ENCODE measurements at regions not wholly inside any gene's neighbourhood (a gene's known extent, or its start where the extent isn't known, plus 50 kb on each side); places are given as distances from the start of the nearest gene placed in this dataset.
"Not testable (repeated sequence)": the region's sequence is repeated elsewhere in the genome, so short reads cannot be mapped to it uniquely, and the experiment has no call there.

DNA sequence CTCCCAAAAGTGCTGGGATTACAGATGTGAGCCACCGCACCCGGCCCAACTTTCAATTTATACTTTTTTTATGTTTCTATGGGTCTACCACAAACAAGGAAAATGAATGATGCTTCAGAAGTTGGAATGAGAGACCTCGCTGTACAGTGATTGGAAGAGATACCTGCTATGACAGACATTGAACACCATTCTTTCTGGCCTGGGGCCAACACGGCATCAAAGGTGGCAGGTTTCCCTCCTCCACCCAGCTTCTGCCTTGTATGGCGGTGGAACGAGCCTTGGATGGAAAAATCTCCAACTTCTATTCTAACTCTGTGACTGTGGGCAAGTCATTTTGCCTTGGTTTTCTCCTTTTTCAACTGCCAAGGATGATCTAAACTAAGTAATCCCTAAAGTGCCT lies 117.8 kb upstream of the FAM174B start:
- H3K9me3 Mint-ChIP-seq: no peaks in the 10 kb centered on the region
- no peak overlapping the region for H3K27ac Mint-ChIP-seq

GRCh38 chr15:92779874-92780273 lies 120.2 kb upstream of the CHD2 start:
- no peak for ATAC-seq (replicated peaks)
- H3K9me3 Mint-ChIP-seq: peaks cover 5 to 6% of the 10 kb centered on the region in 2 donors

More for the DNA sequence above, 117.8 kb upstream of the FAM174B start:
- ATAC-seq (replicated peaks) (no peak), DNase-seq (no peak)
- Mint-ChIP-seq H3K36me3 (ENCODE audit: insufficient read depth) (no peaks in the 10 kb centered on the region), H3K4me1 (ENCODE audit: low read depth in 2 of 2) (no peaks in the 10 kb centered on the region), H3K4me3 (no peak overlapping the region), H3K27me3 (no peaks in the 10 kb centered on the region)

GRCh38 chr15:92780843-92781242 lies 119.3 kb upstream of the CHD2 start:
- Mint-ChIP-seq H3K4me3 (no peak overlapping the region), H3K36me3 (ENCODE audit: insufficient read depth) (no peaks in the 10 kb centered on the region), H3K27ac (no peak overlapping the region), H3K9me3 (peaks cover 5 to 6% of the 10 kb centered on the region in 2 donors), H3K4me1 (ENCODE audit: low read depth in 2 of 2) (no peaks in the 10 kb centered on the region), H3K27me3 (no peaks in the 10 kb centered on the region)
- no peak for ATAC-seq (replicated peaks)
- DNase-seq: no peak

More at GRCh38 chr15:92779874-92780273, 120.2 kb upstream of the CHD2 start:
- H3K27ac Mint-ChIP-seq: peak overlapping the region in 1 of 2 donors; percentile 29
- no peaks in the 10 kb centered on the region for H3K27me3 Mint-ChIP-seq
- DNase-seq: no peak
- no peaks in the 10 kb centered on the region for H3K4me1 Mint-ChIP-seq (ENCODE audit: low read depth in 2 of 2)
- no peaks in the 10 kb centered on the region for H3K36me3 Mint-ChIP-seq (ENCODE audit: insufficient read depth)
- no peak overlapping the region for H3K4me3 Mint-ChIP-seq

DNA sequence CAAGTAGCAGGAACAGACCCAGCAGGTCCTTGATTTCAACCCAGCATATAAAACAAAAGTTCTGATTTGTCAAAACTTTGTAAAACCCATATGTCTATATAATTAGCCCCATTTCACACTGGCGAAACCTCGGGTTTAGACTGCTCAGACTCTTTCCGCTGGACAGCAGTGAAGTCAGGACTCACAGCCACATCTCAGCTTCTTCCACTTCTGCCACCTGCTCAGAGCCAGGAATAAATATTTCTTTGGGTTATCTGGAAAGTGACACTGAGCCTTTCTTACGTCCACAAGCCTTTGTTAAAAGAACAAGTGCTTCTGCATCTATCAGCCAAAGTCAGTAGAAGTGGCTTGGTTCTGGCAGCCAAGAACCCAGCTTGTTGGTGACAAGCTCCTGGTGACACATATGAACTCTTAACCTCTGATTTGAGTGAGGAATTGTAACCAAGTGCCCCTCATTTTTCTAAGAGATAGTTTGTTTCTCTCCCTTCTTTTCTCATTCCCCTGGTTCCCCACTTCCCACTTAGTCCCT lies 118.1 kb upstream of the CHD2 start:
- H3K4me3 Mint-ChIP-seq: no peak overlapping the region
- no peaks in the 10 kb centered on the region for H3K4me1 Mint-ChIP-seq (ENCODE audit: low read depth in 2 of 2)
- no peak for DNase-seq
- H3K36me3 Mint-ChIP-seq (ENCODE audit: insufficient read depth): no peaks in the 10 kb centered on the region
- H3K9me3 Mint-ChIP-seq: peaks cover 5 to 6% of the 10 kb centered on the region in 2 donors
- H3K27me3 Mint-ChIP-seq: no peaks in the 10 kb centered on the region
- no peak for ATAC-seq (replicated peaks)
- H3K27ac Mint-ChIP-seq: no peak overlapping the region

DNA sequence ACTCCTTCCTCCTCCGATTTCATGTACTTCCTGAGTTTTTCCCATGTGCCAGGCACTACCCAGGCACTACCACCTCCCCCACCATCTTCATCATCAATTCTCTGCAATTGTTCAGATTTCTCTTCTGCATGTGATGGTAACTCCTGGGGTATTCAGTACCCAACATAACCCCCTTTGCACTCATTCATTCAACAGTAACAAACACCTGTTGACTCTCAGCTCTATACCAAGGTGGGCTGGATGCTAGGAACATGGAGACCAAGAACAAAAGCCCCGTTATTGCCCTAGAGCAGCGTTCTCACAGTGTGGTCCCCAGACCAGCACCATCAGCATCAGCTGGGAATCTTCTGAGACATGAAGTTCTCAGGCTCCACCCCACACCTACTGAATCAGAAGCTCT lies 113.0 kb upstream of the CHD2 start:
- no peaks in the 10 kb centered on the region for H3K9me3 Mint-ChIP-seq
- no peaks in the 10 kb centered on the region for H3K27me3 Mint-ChIP-seq
- ATAC-seq (replicated peaks): no peak
- no peaks in the 10 kb centered on the region for H3K36me3 Mint-ChIP-seq (ENCODE audit: insufficient read depth)
- no peak overlapping the region for H3K4me3 Mint-ChIP-seq
- H3K27ac Mint-ChIP-seq: no peak overlapping the region
- no peaks in the 10 kb centered on the region for H3K4me1 Mint-ChIP-seq (ENCODE audit: low read depth in 2 of 2)
- DNase-seq: no peak

GRCh38 chr15:92788196-92788595 lies 111.9 kb upstream of the CHD2 start:
- ATAC-seq (replicated peaks): no peak
- no peaks in the 10 kb centered on the region for H3K36me3 Mint-ChIP-seq (ENCODE audit: insufficient read depth)

GRCh38 chr15:92788793-92789192 lies 111.3 kb upstream of the CHD2 start:
- H3K27me3 Mint-ChIP-seq; H3K36me3 Mint-ChIP-seq (ENCODE audit: insufficient read depth); H3K9me3 Mint-ChIP-seq; H3K27ac Mint-ChIP-seq; H3K4me1 Mint-ChIP-seq (ENCODE audit: low read depth in 2 of 2); H3K4me3 Mint-ChIP-seq; DNase-seq; ATAC-seq (replicated peaks): not testable (repeated sequence)

More at GRCh38 chr15:92788196-92788595, 111.9 kb upstream of the CHD2 start:
- Mint-ChIP-seq H3K9me3 (no peaks in the 10 kb centered on the region), H3K27ac (no peak overlapping the region), H3K27me3 (no peaks in the 10 kb centered on the region), H3K4me1 (ENCODE audit: low read depth in 2 of 2) (no peaks in the 10 kb centered on the region), H3K4me3 (no peak overlapping the region)
- no peak for DNase-seq

GRCh38 chr15:92796161-92796611 lies 103.9 kb upstream of the CHD2 start:
- peaks cover 4 to 5% of the 10 kb centered on the region in 2 donors for H3K4me1 Mint-ChIP-seq (ENCODE audit: low read depth in 2 of 2)
- H3K27me3 Mint-ChIP-seq: no peaks in the 10 kb centered on the region
- H3K9me3 Mint-ChIP-seq: no peaks in the 10 kb centered on the region
- no peak overlapping the region for H3K27ac Mint-ChIP-seq
- peaks cover 4% of the 10 kb centered on the region for H3K36me3 Mint-ChIP-seq (ENCODE audit: insufficient read depth)
- no peak overlapping the region for H3K4me3 Mint-ChIP-seq
- no peak for DNase-seq
- no peak for ATAC-seq (replicated peaks)

- H3K27ac Mint-ChIP-seq: peak overlapping the region; percentile 36 to 73
- peaks cover 4 to 5% of the 10 kb centered on the region in 2 donors for H3K4me1 Mint-ChIP-seq (ENCODE audit: low read depth in 2 of 2)
- peaks cover 4% of the 10 kb centered on the region for H3K36me3 Mint-ChIP-seq (ENCODE audit: insufficient read depth)
- peak; percentile 98 for ATAC-seq (replicated peaks)
- no peaks in the 10 kb centered on the region for H3K9me3 Mint-ChIP-seq
- DNase-seq: peak; percentile 61 to 64 (median 64)
- H3K27me3 Mint-ChIP-seq: no peaks in the 10 kb centered on the region
- H3K4me3 Mint-ChIP-seq: no peak overlapping the region
These were observed 102.7 kb upstream of the CHD2 start for GRCh38 chr15:92797168-92798052.

- Mint-ChIP-seq H3K27me3 (no peaks in the 10 kb centered on the region), H3K4me1 (ENCODE audit: low read depth in 2 of 2) (peaks cover 9% of the 10 kb centered on the region in 2 donors), H3K4me3 (no peak overlapping the region), H3K9me3 (no peaks in the 10 kb centered on the region), H3K27ac (peak overlapping the region in 1 of 2 donors; percentile 80), H3K36me3 (ENCODE audit: insufficient read depth) (peaks cover 4% of the 10 kb centered on the region)
- ATAC-seq (replicated peaks) (no peak), DNase-seq (no peak)
These were observed 100.1 kb upstream of the CHD2 start for GRCh38 chr15:92800013-92800412.

GRCh38 chr15:92800416-92801055 lies 99.6 kb upstream of the CHD2 start:
- ATAC-seq (replicated peaks); H3K4me1 Mint-ChIP-seq (ENCODE audit: low read depth in 2 of 2); H3K36me3 Mint-ChIP-seq (ENCODE audit: insufficient read depth); DNase-seq; H3K4me3 Mint-ChIP-seq; H3K9me3 Mint-ChIP-seq; H3K27me3 Mint-ChIP-seq: not testable (repeated sequence)
- H3K27ac Mint-ChIP-seq: peak overlapping the region in 1 of 2 donors; percentile 41

DNA sequence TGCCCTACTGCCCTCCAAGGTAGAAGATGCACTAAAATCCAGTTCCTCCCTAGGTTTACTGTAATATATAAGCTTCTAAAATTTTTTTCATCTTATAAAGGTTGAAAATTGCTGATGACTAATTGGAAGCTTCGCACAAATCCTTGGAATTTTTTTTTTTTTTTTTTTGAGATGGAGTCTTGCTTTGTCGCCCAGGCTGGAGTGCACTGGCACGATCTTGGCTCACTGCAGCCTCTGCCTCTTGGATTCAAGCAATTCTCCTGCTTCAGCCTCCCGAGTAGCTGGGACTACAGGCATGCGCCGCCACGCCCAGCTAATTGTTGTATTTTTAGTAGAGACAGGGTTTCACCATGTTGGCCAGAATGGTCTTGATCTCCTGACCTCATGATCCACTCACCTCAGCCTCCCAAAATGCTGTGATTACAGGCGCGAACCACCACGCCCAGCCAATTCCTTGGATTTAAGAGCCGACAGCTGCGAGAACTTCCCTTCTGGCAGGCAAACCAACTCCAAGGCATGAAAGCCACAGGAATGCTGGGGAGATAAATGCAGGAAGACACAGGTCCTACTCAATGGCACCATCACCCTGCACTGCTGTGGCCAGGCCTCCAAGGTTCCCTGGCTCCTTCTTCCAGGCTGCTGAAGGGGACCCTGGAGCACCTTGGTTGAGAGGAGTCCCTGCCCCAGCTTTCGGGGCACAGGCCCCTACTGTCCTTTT lies 98.9 kb upstream of the CHD2 start:
- H3K4me1 Mint-ChIP-seq (ENCODE audit: low read depth in 2 of 2); DNase-seq; H3K4me3 Mint-ChIP-seq; ATAC-seq (replicated peaks); H3K36me3 Mint-ChIP-seq (ENCODE audit: insufficient read depth); H3K27me3 Mint-ChIP-seq; H3K9me3 Mint-ChIP-seq: not testable (repeated sequence)
- H3K27ac Mint-ChIP-seq: peak overlapping the region in 1 of 2 donors; percentile 41

DNA sequence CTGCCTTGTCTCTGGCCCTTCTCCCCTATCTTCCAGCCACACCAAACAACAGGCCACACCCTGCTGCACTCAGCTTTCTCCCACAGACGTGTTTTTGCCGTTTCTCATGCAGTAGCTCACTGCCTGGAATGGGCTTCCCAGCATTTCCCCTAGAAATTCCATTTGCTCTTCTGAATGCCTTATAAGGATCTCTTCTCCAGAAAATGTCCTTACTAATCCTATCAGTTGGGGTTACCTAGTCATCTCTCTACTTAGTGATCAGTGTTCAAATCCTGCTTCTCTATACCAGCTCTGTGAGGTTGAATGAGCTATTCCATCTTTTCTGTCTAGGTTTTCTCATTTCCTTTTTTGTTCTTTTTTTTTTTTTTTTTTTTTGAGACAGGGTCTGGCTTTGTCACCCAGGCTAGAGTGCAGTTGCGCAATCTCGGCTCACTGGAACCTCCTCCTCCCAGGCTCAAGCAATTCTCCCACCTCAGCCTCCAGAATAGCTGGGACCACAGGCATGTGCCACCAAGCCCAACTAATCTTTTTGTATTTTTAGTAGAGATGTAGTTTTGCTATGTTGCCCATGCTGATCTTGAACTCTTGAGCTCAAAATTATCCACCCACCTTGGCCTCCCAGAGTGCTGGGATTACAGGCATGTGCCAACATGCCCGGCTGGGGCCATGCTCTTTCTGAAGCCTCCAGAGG lies 98.2 kb upstream of the CHD2 start:
- H3K9me3 Mint-ChIP-seq: no peaks in the 10 kb centered on the region
- H3K4me3 Mint-ChIP-seq: no peak overlapping the region
- peaks cover 6% of the 10 kb centered on the region for H3K36me3 Mint-ChIP-seq (ENCODE audit: insufficient read depth)
- DNase-seq (no peak), ATAC-seq (replicated peaks) (no peak)
- peaks cover 10 to 14% of the 10 kb centered on the region in 2 donors for H3K4me1 Mint-ChIP-seq (ENCODE audit: low read depth in 2 of 2)
- H3K27me3 Mint-ChIP-seq: no peaks in the 10 kb centered on the region
- no peak overlapping the region for H3K27ac Mint-ChIP-seq
